ENCODE measurements at regions not wholly inside any gene's neighbourhood (a gene's known extent, or its start where the extent isn't known, plus 50 kb on each side); places are given as distances from the start of the nearest gene placed in this dataset.

GRCh38 chr12:89844539-89844938 is 135.9 kb upstream of the ATP2B1 start:
- TF ChIP-seq CTCF (IDR thresholded peaks at IDR 0.05; ENCODE audit: low read depth, low read length, missing input control) = no peak
- TF ChIP-seq, protein P1, sequence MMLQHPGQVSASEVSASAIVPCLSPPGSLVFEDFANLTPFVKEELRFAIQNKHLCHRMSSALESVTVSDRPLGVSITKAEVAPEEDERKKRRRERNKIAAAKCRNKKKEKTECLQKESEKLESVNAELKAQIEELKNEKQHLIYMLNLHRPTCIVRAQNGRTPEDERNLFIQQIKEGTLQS (IDR thresholded peaks at IDR 0.05) = no peak
- TF ChIP-seq, protein P2, sequence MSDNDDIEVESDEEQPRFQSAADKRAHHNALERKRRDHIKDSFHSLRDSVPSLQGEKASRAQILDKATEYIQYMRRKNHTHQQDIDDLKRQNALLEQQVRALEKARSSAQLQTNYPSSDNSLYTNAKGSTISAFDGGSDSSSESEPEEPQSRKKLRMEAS (IDR thresholded peaks at IDR 0.05) = no peak
- TF ChIP-seq GABPA (IDR thresholded peaks at IDR 0.05 in 1 of 2, conservative IDR thresholded peaks at IDR 0.05 in 1 of 2) = no peak
- TF ChIP-seq ZBTB33 (IDR thresholded peaks at IDR 0.05) = no peak
- TF ChIP-seq YY1 (IDR thresholded peaks at IDR 0.05) = no peak
- no peak for TF ChIP-seq REST (IDR thresholded peaks at IDR 0.05)
- no peak for TF ChIP-seq EGR1 (IDR thresholded peaks at IDR 0.05; ENCODE audit: low read depth in 2 of 2)
- no peak for TF ChIP-seq SP1 (IDR thresholded peaks at IDR 0.05)
- no peak for TF ChIP-seq JUND (IDR thresholded peaks at IDR 0.05)
- no peak for TF ChIP-seq RXRA (IDR thresholded peaks at IDR 0.05)
- TF ChIP-seq RAD21 (IDR thresholded peaks at IDR 0.05) = no peak
- TF ChIP-seq TAF1 (conservative IDR thresholded peaks at IDR 0.05) = no peak
